Astrocyte (in vitro differentiated cells and primary cell): ENCODE measurements at regions not wholly inside any gene's neighbourhood (a gene's known extent, or its start where the extent isn't known, plus 50 kb on each side); places are given as distances from the start of the nearest gene placed in this dataset.

Experiments used
- DNase-seq: peaks from one replicate; pipeline ENCODE4 v3.0.0-alpha.2; 2010; ENCODE audit warnings: low read depth
- FAIRE-seq: peaks from 2 replicates; lab custom pipeline; 2011; peaks lifted over from hg19 to GRCh38; lab: Jason Lieb, UNC
- H2AFZ ChIP-seq: 2 replicates; pipeline ENCODE4 v1.6.0; 2012; ENCODE audit warnings: low read depth, low read length, inconsistent platforms
- H3K27ac ChIP-seq: 2 replicates; pipeline ENCODE4 v1.5.1; 2011; ENCODE audit warnings: low read depth, low read length, inconsistent platforms
- H3K27me3 ChIP-seq: 2 replicates; pipeline ENCODE4 v1.6.0; 2011; ENCODE audit warnings: low read length, inconsistent platforms; ENCODE audit not compliant: insufficient read depth
- H3K36me3 ChIP-seq: 2 replicates; pipeline ENCODE4 v1.5.1; 2011; ENCODE audit warnings: low read length, inconsistent platforms; ENCODE audit not compliant: insufficient read depth
- H3K4me1 ChIP-seq: 2 replicates; pipeline ENCODE4 v1.5.1; 2011; ENCODE audit warnings: low read length, inconsistent platforms; ENCODE audit not compliant: insufficient read depth
- H3K4me2 ChIP-seq: 2 replicates; pipeline ENCODE4 v1.6.0; 2012; ENCODE audit warnings: low read length, inconsistent platforms
- H3K4me3 ChIP-seq: 2 replicates; pipeline ENCODE4 v1.5.1; 2011; ENCODE audit warnings: low read depth, mild to moderate bottlenecking, low read length, inconsistent platforms; ENCODE audit not compliant: insufficient read depth
- H3K79me2 ChIP-seq: 2 replicates; pipeline ENCODE4 v1.6.0; 2012; ENCODE audit warnings: mild to moderate bottlenecking, low read length, inconsistent platforms; ENCODE audit not compliant: insufficient read depth
- H3K9ac ChIP-seq: 2 replicates; pipeline ENCODE4 v1.6.0; 2012; ENCODE audit warnings: mild to moderate bottlenecking, low read length, inconsistent platforms
- H3K9me3 ChIP-seq: 2 replicates; pipeline ENCODE4 v1.5.1; 2012; ENCODE audit warnings: low read depth, mild to moderate bottlenecking, low read length, inconsistent platforms; ENCODE audit not compliant: insufficient read depth
- H4K20me1 ChIP-seq: 2 replicates; pipeline ENCODE4 v1.6.0; 2012; ENCODE audit warnings: low read length, inconsistent platforms; ENCODE audit not compliant: insufficient read depth
- H3K27ac Mint-ChIP-seq: one replicate; pipeline ENCODE4 v1.8.0; 2021; ENCODE audit warnings: mild to moderate bottlenecking, mixed read lengths; ENCODE audit not compliant: unreplicated experiment
- H3K27me3 Mint-ChIP-seq: one replicate; pipeline ENCODE4 v1.8.0; 2021; ENCODE audit warnings: low read depth, mixed read lengths; ENCODE audit not compliant: unreplicated experiment
- H3K36me3 Mint-ChIP-seq: one replicate; pipeline ENCODE4 v1.8.0; 2021; ENCODE audit warnings: low read depth, mixed read lengths; ENCODE audit not compliant: unreplicated experiment
- H3K4me1 Mint-ChIP-seq: one replicate; pipeline ENCODE4 v1.8.0; 2021; ENCODE audit warnings: low read depth, mixed read lengths; ENCODE audit not compliant: unreplicated experiment
- H3K4me3 Mint-ChIP-seq: one replicate; pipeline ENCODE4 v1.8.0; 2021; ENCODE audit warnings: mild to moderate bottlenecking, moderate library complexity, mixed read lengths; ENCODE audit not compliant: unreplicated experiment
- H3K9me3 Mint-ChIP-seq: one replicate; pipeline ENCODE4 v1.8.0; 2021; ENCODE audit warnings: mild to moderate bottlenecking, mixed read lengths; ENCODE audit not compliant: unreplicated experiment
- CTCF ChIP-seq: IDR thresholded peaks from 2 replicates; pipeline ENCODE4 v1.5.1; 2011; ENCODE audit warnings: low read depth, mild to moderate bottlenecking, inconsistent platforms, low read length, moderate library complexity; ENCODE audit not compliant: insufficient read depth
- EZH2 ChIP-seq: IDR thresholded peaks from 2 replicates; pipeline ENCODE4 v1.6.1; 2012; ENCODE audit warnings: mild to moderate bottlenecking, low read length, inconsistent platforms; ENCODE audit not compliant: insufficient read depth

- H3K4me1 Mint-ChIP-seq, result peaks cover 9% of the 10 kb centered on the region
- Histone ChIP-seq H3K9me3 (no peaks in the 10 kb centered on the region), H3K4me2 (no peak overlapping the region), H3K4me3 (no peak overlapping the region), H3K27ac (no peak overlapping the region), H3K27me3 (no peaks in the 10 kb centered on the region), H3K4me1 (no peaks in the 10 kb centered on the region), H3K79me2 (no peaks in the 10 kb centered on the region), H3K36me3 (no peaks in the 10 kb centered on the region), H2AFZ (no peak overlapping the region), H4K20me1 (no peaks in the 10 kb centered on the region), H3K9ac (no peak overlapping the region)
- peaks cover 11% of the 10 kb centered on the region for H3K9me3 Mint-ChIP-seq
- H3K4me3 Mint-ChIP-seq, result no peak overlapping the region
- no peaks in the 10 kb centered on the region for H3K36me3 Mint-ChIP-seq
- no peak overlapping the region for H3K27ac Mint-ChIP-seq
- no peak for FAIRE-seq
- TF ChIP-seq CTCF (no peak), EZH2 (no peak)
- no peaks in the 10 kb centered on the region for H3K27me3 Mint-ChIP-seq
- DNase-seq, result no peak
Measured at GRCh38 chr6:155645325-155645724, 189.7 kb upstream of the NOX3 start.

- no peak overlapping the region for H3K27ac ChIP-seq
- DNase-seq, result no peak
- H3K9me3 ChIP-seq, result no peaks in the 10 kb centered on the region
- no peak overlapping the region for H2AFZ ChIP-seq
- Mint-ChIP-seq H3K4me1 (no peaks in the 10 kb centered on the region), H3K9me3 (peaks cover 13% of the 10 kb centered on the region), H3K4me3 (no peak overlapping the region), H3K27ac (no peak overlapping the region), H3K36me3 (no peaks in the 10 kb centered on the region), H3K27me3 (no peaks in the 10 kb centered on the region)
- no peaks in the 10 kb centered on the region for H3K27me3 ChIP-seq
- H3K4me2 ChIP-seq, result no peak overlapping the region
- FAIRE-seq, result no peak
- H3K4me1 ChIP-seq, result no peaks in the 10 kb centered on the region
- no peak overlapping the region for H3K4me3 ChIP-seq
- H4K20me1 ChIP-seq, result no peaks in the 10 kb centered on the region
- no peaks in the 10 kb centered on the region for H3K36me3 ChIP-seq
- H3K9ac ChIP-seq, result no peak overlapping the region
- TF ChIP-seq EZH2, result no peak
- no peak for TF ChIP-seq CTCF
- H3K79me2 ChIP-seq, result no peaks in the 10 kb centered on the region
Measured at GRCh38 chr6:155641603-155642002, 186.0 kb upstream of the NOX3 start.

GRCh38 chr6:155638200-155638599 is 182.6 kb upstream of the NOX3 start:
- Histone ChIP-seq H3K9me3 (no peaks in the 10 kb centered on the region), H3K9ac (no peak overlapping the region), H3K27me3 (no peaks in the 10 kb centered on the region), H3K4me2 (no peak overlapping the region), H3K27ac (no peak overlapping the region), H4K20me1 (no peaks in the 10 kb centered on the region), H2AFZ (no peak overlapping the region), H3K36me3 (no peaks in the 10 kb centered on the region), H3K79me2 (no peaks in the 10 kb centered on the region), H3K4me3 (no peak overlapping the region), H3K4me1 (no peaks in the 10 kb centered on the region)
- H3K9me3 Mint-ChIP-seq, result peaks cover 13% of the 10 kb centered on the region
- no peak overlapping the region for H3K27ac Mint-ChIP-seq
- H3K4me1 Mint-ChIP-seq, result no peaks in the 10 kb centered on the region
- no peak overlapping the region for H3K4me3 Mint-ChIP-seq
- H3K27me3 Mint-ChIP-seq, result peaks cover 5% of the 10 kb centered on the region
- FAIRE-seq (no peak), DNase-seq (no peak)
- TF ChIP-seq EZH2 (no peak), CTCF (no peak)
- H3K36me3 Mint-ChIP-seq, result no peaks in the 10 kb centered on the region
